CD1c-positive myeloid dendritic cell (primary cell): ENCODE measurements at regions not wholly inside any gene's neighbourhood (a gene's known extent, or its start where the extent isn't known, plus 50 kb on each side); places are given as distances from the start of the nearest gene placed in this dataset.
"Not testable (repeated sequence)": the region's sequence is repeated elsewhere in the genome, so short reads cannot be mapped to it uniquely, and the experiment has no call there.

Source experiments
- DNase-seq: peaks from one replicate; pipeline ENCODE4 v3.0.0-alpha.2; 2016; ENCODE audit errors: extremely low spot score

DNA sequence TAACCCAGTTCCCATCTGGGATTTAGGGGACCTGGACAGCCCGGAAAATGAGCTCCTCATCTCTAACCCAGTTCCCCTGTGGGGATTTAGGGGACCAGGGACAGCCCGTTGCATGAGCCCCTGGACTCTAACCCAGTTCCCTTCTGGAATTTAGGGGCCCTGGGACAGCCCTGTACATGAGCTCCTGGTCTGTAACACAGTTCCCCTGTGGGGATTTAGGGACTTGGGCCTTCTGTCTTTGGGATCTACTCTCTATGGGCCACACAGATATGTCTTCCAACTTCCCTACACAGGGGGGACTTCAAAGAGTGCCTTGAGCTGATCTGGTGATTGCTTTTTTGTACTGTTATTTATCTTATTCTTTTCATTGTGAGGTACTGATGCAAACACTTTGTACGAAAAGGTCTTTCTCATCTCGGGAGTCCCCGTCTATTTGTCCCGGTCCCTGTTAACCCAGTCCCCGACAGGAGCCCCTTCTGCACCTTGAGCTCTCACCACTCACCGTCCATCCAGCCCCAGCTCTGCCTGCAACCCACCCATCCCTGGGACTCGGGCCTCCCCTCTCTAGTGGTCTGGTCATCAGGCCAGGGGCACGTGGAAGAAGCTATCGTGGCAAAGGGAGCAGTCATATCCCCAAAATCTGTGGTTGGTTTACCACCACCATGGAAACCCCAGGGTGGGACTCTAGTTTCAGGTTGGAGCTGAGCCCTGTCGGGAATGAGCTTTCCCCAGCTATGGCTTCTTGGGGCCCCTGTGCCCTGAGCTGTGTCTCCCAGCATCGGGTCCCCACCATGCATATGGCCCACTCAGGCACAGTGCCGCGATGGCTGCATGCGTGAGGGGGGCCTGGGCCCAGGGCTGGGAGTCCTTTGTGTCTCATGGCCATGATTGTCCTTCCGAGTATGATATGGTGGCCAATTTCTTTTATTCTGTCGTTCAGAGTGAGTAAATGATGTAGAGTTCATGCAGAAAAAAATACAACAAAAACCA, 270.4 kb upstream of the PLCXD1 start:
- not testable (repeated sequence) for DNase-seq

DNA sequence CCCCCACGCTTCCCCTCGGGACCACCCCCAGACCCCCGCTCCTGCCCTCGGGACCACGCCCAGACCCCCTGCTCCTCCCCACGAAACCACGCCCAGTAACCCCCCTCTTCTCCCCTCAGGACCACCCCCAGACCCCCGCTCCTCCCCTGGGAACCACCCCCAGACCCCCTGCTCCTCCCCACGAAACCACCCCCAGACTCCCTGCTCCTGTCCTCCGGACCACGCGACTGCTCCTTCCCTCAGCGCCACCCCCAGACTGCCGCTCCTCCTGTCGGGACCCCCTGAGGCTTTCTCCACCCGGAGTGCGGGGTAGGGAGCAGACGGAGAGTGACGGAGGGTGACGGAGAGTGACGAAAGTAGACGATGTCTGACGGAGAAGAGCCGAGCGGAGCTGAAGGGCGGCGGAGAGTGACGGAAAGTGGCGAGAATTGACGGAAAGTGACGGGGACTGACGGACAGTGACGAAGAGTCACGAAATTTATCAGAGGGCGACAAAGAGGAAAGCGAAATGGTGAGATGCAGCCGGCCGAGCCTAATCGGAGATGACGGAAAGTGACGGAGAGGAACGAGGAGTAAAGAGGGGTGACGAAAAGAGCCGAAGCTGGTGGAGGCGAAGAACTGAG, 267.2 kb upstream of the PLCXD1 start:
- DNase-seq: not testable (repeated sequence)

DNA sequence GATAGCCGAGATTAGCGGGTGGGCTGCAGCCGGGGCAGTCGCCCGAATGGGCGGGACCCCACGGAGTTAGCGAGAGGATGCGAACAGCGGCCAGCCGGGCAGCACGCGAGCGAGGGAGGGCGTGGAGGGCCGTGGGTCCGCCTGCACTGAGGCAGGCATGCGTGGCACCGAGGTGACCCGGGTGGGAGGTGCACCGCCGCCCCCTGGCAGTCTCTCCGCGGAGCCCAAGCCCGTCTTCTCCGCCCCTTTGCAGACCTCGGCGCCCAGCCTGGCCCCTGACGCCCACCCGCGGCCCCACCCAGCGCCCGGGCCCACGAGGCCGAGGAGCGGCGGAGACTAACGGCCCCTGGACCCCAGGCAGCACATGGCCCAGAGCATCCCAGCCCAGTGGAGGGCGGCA, 266.7 kb upstream of the PLCXD1 start:
- DNase-seq: not testable (repeated sequence)

DNA sequence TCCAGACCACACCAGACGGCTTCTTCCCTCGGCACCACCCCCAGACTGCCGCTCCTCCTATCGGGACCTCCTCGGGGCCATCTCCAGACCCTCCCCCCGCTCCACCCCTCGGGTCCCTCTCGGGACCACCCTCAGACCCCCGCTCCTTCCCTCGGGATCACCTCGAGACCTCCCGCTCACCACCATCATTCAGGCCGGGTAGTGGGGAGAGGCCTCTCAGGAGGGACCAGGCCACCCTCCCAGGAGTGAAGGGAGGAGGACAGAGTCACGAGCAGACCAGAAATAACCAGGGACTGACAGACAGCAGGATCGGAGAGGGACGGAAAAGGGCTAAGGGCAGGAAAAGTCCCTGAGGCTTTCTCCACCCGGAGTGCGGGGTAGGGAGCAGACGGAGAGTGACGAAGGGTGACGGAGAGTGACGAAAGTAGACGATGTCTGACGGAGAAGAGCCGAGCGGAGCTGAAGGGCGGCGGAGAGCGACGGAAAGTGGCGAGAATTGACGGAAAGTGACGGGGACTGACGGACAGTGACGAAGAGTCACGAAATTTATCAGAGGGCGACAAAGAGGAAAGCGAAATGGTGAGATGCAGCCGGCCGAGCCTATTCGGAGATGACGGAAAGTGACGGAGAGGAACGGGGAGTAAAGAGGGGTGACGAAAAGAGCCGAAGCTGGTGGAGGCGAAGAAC, 262.3 kb upstream of the PLCXD1 start:
- DNase-seq: not testable (repeated sequence)

DNA sequence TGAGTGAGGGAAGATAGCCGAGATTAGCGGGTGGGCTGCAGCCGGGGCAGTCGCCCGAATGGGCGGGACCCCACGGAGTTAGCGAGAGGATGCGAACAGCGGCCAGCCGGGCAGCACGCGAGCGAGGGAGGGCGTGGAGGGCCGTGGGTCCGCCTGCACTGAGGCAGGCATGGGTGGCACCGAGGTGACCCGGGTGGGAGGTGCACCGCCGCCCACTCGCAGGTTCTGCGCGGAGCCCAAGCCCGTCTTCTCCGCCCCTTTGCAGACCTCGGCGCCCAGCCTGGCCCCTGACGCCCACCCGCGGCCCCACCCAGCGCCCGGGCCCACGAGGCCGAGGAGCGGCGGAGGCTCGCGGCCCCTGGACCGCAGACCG, 261.7 kb upstream of the PLCXD1 start:
- DNase-seq: not testable (repeated sequence)

DNA sequence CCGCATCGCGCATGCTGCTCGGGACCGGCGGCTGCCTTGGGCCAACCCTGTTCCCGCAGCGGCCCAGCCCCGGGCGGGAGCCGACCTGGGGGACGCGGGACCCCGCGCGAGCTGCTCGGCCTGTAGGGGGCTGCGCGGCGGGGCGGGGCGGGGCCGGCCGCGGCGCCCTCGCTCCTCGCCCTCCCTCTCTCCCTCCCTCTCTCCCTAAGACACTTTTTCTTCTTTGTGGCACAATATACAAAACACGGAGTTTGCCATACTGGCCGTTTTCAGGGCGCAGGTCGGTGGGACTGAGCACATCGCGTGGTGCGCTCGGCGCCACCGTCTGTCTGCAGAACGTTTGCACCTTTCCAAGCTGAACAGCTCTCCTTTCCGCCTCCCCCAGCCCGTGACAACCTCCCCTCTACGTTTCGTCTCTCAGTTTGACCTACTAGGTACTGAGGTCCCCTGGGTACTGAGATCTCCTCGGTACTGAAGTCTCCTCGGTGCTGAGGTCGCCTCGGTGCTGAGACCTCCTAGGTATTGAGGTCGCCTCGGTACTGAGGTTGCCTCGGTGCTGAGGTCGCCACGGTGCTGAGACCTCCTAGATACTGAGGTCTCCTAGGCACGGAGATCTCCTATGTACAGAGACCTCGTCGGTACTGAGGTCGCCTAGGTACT, 261.1 kb upstream of the PLCXD1 start:
- DNase-seq: peak; percentile 1

DNA sequence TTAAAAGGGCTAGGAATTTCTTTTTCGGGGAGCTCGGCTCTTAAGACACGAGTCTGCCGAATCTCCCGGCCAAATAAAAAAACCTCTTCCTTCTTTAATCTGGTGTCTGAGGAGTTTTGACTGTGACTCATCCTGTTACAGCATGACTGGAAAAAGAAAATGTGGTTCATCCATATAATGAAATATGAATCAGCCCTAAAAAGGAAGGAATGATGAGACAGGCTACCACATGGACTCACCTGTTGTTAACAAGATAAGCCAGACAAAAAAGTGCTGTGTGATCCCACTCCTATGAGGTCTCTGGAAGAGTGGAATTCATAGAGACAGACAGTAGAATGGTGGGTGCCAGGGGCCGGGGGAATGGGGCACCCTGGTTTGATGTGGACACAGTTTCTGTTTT, 257.0 kb upstream of the PLCXD1 start:
- DNase-seq: not testable (repeated sequence)
